ENCODE measurements at regions not wholly inside any gene's neighbourhood (a gene's known extent, or its start where the extent isn't known, plus 50 kb on each side); places are given as distances from the start of the nearest gene placed in this dataset.

DNA sequence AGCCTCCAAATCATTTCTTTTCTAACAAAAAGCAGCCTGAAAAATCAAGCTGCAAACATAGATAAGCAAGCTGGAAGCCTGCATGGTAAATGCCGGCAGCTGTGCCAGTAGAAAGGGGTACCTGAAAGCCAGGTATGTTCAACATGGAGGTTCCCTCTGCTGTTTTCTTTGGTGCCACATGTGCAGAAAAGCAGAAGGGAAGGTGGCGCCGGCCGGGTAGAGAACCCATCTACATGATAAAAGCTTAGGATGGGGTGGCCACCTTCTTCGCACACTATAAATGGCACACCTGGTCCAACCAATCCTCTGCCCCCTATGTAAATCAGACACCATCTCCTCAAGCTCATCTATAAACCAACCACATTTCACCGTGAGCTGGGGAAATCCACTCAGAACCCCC, 268.9 kb upstream of the IRX2 start (continued):
- TF ChIP-seq ATF6 (CRISPR knock-in tag; IDR thresholded peaks at IDR 0.05): no peak
- TF ChIP-seq, protein P1, sequence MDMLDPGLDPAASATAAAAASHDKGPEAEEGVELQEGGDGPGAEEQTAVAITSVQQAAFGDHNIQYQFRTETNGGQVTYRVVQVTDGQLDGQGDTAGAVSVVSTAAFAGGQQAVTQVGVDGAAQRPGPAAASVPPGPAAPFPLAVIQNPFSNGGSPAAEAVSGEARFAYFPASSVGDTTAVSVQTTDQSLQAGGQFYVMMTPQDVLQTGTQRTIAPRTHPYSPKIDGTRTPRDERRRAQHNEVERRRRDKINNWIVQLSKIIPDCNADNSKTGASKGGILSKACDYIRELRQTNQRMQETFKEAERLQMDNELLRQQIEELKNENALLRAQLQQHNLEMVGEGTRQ (CRISPR knock-in tag; IDR thresholded peaks at IDR 0.05): no peak
- no peak for TF ChIP-seq KAT7 (CRISPR knock-in tag; IDR thresholded peaks at IDR 0.05; ENCODE audit: borderline replicate concordance)

- Mint-ChIP-seq H3K27ac (no peak overlapping the region), H3K4me3 (no peak overlapping the region), H3K4me1 (peaks cover 15% of the 10 kb centered on the region), H3K27me3 (ENCODE audit: low read depth) (no peaks in the 10 kb centered on the region), H3K9me3 (peaks cover 10% of the 10 kb centered on the region; the same call in 1 of the 2 replicates), H3K36me3 (no peaks in the 10 kb centered on the region)
- CTCF ChIA-PET: no interaction called here
- POLR2A ChIA-PET: no interaction called here
- DNase-seq (ENCODE audit: low spot score) (no peak), ATAC-seq (no peak)
- TF ChIP-seq, protein P2, sequence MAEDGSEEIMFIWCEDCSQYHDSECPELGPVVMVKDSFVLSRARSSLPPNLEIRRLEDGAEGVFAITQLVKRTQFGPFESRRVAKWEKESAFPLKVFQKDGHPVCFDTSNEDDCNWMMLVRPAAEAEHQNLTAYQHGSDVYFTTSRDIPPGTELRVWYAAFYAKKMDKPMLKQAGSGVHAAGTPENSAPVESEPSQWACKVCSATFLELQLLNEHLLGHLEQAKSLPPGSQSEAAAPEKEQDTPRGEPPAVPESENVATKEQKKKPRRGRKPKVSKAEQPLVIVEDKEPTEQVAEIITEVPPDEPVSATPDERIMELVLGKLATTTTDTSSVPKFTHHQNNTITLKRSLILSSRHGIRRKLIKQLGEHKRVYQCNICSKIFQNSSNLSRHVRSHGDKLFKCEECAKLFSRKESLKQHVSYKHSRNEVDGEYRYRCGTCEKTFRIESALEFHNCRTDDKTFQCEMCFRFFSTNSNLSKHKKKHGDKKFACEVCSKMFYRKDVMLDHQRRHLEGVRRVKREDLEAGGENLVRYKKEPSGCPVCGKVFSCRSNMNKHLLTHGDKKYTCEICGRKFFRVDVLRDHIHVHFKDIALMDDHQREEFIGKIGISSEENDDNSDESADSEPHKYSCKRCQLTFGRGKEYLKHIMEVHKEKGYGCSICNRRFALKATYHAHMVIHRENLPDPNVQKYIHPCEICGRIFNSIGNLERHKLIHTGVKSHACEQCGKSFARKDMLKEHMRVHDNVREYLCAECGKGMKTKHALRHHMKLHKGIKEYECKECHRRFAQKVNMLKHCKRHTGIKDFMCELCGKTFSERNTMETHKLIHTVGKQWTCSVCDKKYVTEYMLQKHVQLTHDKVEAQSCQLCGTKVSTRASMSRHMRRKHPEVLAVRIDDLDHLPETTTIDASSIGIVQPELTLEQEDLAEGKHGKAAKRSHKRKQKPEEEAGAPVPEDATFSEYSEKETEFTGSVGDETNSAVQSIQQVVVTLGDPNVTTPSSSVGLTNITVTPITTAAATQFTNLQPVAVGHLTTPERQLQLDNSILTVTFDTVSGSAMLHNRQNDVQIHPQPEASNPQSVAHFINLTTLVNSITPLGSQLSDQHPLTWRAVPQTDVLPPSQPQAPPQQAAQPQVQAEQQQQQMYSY (CRISPR knock-in tag; IDR thresholded peaks at IDR 0.05): no peak
- TF ChIP-seq ZNF232 (CRISPR knock-in tag; IDR thresholded peaks at IDR 0.05) (no peak), ZNF416 (CRISPR knock-in tag; IDR thresholded peaks at IDR 0.05) (no peak), RELA (CRISPR knock-in tag; IDR thresholded peaks at IDR 0.05; ENCODE audit: borderline replicate concordance) (no peak), TP53 (CRISPR knock-in tag; IDR thresholded peaks at IDR 0.05) (no peak), GABPB1 (CRISPR knock-in tag; IDR thresholded peaks at IDR 0.05) (no peak), ETV6 (CRISPR knock-in tag; IDR thresholded peaks at IDR 0.05) (no peak), FOXJ3 (CRISPR knock-in tag; IDR thresholded peaks at IDR 0.05; ENCODE audit: borderline replicate concordance) (no peak), TEAD4 (CRISPR knock-in tag; IDR thresholded peaks at IDR 0.05) (no peak), AR (CRISPR knock-in tag; IDR thresholded peaks at IDR 0.05) (no peak)
- TF ChIP-seq, protein P3, sequence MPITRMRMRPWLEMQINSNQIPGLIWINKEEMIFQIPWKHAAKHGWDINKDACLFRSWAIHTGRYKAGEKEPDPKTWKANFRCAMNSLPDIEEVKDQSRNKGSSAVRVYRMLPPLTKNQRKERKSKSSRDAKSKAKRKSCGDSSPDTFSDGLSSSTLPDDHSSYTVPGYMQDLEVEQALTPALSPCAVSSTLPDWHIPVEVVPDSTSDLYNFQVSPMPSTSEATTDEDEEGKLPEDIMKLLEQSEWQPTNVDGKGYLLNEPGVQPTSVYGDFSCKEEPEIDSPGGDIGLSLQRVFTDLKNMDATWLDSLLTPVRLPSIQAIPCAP (CRISPR knock-in tag; IDR thresholded peaks at IDR 0.05): no peak
- TF ChIP-seq, protein P4, sequence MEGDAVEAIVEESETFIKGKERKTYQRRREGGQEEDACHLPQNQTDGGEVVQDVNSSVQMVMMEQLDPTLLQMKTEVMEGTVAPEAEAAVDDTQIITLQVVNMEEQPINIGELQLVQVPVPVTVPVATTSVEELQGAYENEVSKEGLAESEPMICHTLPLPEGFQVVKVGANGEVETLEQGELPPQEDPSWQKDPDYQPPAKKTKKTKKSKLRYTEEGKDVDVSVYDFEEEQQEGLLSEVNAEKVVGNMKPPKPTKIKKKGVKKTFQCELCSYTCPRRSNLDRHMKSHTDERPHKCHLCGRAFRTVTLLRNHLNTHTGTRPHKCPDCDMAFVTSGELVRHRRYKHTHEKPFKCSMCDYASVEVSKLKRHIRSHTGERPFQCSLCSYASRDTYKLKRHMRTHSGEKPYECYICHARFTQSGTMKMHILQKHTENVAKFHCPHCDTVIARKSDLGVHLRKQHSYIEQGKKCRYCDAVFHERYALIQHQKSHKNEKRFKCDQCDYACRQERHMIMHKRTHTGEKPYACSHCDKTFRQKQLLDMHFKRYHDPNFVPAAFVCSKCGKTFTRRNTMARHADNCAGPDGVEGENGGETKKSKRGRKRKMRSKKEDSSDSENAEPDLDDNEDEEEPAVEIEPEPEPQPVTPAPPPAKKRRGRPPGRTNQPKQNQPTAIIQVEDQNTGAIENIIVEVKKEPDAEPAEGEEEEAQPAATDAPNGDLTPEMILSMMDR (IDR thresholded peaks at IDR 0.05): no peak
- TF ChIP-seq, protein P5, sequence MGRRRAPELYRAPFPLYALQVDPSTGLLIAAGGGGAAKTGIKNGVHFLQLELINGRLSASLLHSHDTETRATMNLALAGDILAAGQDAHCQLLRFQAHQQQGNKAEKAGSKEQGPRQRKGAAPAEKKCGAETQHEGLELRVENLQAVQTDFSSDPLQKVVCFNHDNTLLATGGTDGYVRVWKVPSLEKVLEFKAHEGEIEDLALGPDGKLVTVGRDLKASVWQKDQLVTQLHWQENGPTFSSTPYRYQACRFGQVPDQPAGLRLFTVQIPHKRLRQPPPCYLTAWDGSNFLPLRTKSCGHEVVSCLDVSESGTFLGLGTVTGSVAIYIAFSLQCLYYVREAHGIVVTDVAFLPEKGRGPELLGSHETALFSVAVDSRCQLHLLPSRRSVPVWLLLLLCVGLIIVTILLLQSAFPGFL (CRISPR knock-in tag; IDR thresholded peaks at IDR 0.05; ENCODE audit: borderline replicate concordance): no peak
Observed at GRCh38 chr5:3019045-3019444, 267.6 kb upstream of the IRX2 start.

All from WTC11 (cell line).